GM23338 (cell line): ENCODE measurements at regions not wholly inside any gene's neighbourhood (a gene's known extent, or its start where the extent isn't known, plus 50 kb on each side); places are given as distances from the start of the nearest gene placed in this dataset.

Experiments used
- CTCF ChIP-seq, 2 experiments: fragments of 200-600 bp in 1 of 2; sonication (generic) in 1 of 2; conservative IDR thresholded peaks; 2 replicates each; pipeline versions ENCODE4 v1.5.1 to v1.6.1; 2016 to 2017; ENCODE audit warnings: antibody characterized with exemption in 2 of 2, low read depth in 2 of 2, mild to moderate bottlenecking in 2 of 2, moderate library complexity in 1 of 2
- EZH2phosphoT487 ChIP-seq: fragments of 200-600 bp; sonication (generic); IDR thresholded peaks from one replicate; pipeline ENCODE4 v1.8.1; 2018; ENCODE audit warnings: antibody characterized with exemption; ENCODE audit not compliant: unreplicated experiment
- POLR2AphosphoS5 ChIP-seq: IDR thresholded peaks from 2 replicates; pipeline ENCODE4 v1.6.1; 2016; ENCODE audit warnings: antibody characterized with exemption, low read depth

GRCh38 chr3:176310641-176311040 is 886.6 kb downstream of the TBL1XR1 start:
- TF ChIP-seq POLR2AphosphoS5 (no peak; the same call in none of the 2 replicates), EZH2phosphoT487 (no peak), CTCF (conservative IDR thresholded peaks at IDR 0.05; ENCODE audit: low read depth in 2 of 2) (no peak)
